Smooth muscle cell (in vitro differentiated cells): ENCODE measurements at regions not wholly inside any gene's neighbourhood (a gene's known extent, or its start where the extent isn't known, plus 50 kb on each side); places are given as distances from the start of the nearest gene placed in this dataset.

Experiments used
- DNase-seq: peaks from one replicate; lab custom pipeline; 2025; ENCODE audit not compliant: unreplicated experiment; lab: John Stamatoyannopoulos, UW
- H2AFZ ChIP-seq: fragments of 200-600 bp; sonication (generic); 2 replicates; pipeline ENCODE4 v1.6.0; 2016; ENCODE audit warnings: antibody characterized with exemption, low read depth, mild to moderate bottlenecking
- H3F3A ChIP-seq: fragments of 200-600 bp; sonication (generic); 2 replicates; pipeline ENCODE4 v1.6.0; 2017; ENCODE audit warnings: antibody characterized with exemption, low read depth
- H3K27ac ChIP-seq: fragments of 200-600 bp; sonication (generic); 2 replicates; pipeline ENCODE4 v1.5.1; 2016; ENCODE audit warnings: low read depth, mild to moderate bottlenecking
- H3K27me3 ChIP-seq: fragments of 200-600 bp; sonication (generic); 2 replicates; pipeline ENCODE4 v1.6.1; 2016; ENCODE audit warnings: low read depth, mild to moderate bottlenecking
- H3K36me3 ChIP-seq: fragments of 200-600 bp; sonication (generic); 2 replicates; pipeline ENCODE4 v1.5.1; 2016; ENCODE audit warnings: low read depth
- H3K4me1 ChIP-seq: fragments of 200-600 bp; sonication (generic); 2 replicates; pipeline ENCODE4 v1.5.1; 2016; ENCODE audit warnings: low read depth
- H3K4me2 ChIP-seq: fragments of 200-600 bp; sonication (generic); 2 replicates; pipeline ENCODE4 v1.6.0; 2016; ENCODE audit warnings: mild to moderate bottlenecking
- H3K4me3 ChIP-seq: fragments of 200-600 bp; sonication (generic); 2 replicates; pipeline ENCODE4 v1.5.1; 2016; ENCODE audit warnings: mild to moderate bottlenecking
- H3K79me2 ChIP-seq: fragments of 200-600 bp; sonication (generic); 2 replicates; pipeline ENCODE4 v1.6.0; 2016; ENCODE audit warnings: low read depth, mild to moderate bottlenecking
- H3K9ac ChIP-seq: fragments of 200-600 bp; sonication (generic); 2 replicates; pipeline ENCODE4 v1.6.0; 2016; ENCODE audit warnings: low read depth
- H3K9me3 ChIP-seq: fragments of 200-600 bp; sonication (generic); replicated peaks from 2 replicates; pipeline ENCODE4 v1.5.1; 2016; ENCODE audit warnings: low read depth
- H4K20me1 ChIP-seq: fragments of 200-600 bp; sonication (generic); 2 replicates; pipeline ENCODE4 v1.6.0; 2016; ENCODE audit warnings: low read depth
- WGBS: methylation state at CpG from one replicate; pipeline ENCODE4 v1.1.7; 2016; ENCODE audit warnings: low lambda C conversion rate; 5-methylcytosine and 5-hydroxymethylcytosine counted together
- TF ChIP-seq, protein P1 (sequence below): fragments of 200-600 bp; sonication (generic); IDR thresholded peaks from 2 replicates; pipeline ENCODE4 v1.5.1; 2017; ENCODE audit warnings: borderline replicate concordance, mild to moderate bottlenecking, antibody characterized with exemption; ENCODE audit not compliant: insufficient read depth, poor library complexity, severe bottlenecking

DNA sequence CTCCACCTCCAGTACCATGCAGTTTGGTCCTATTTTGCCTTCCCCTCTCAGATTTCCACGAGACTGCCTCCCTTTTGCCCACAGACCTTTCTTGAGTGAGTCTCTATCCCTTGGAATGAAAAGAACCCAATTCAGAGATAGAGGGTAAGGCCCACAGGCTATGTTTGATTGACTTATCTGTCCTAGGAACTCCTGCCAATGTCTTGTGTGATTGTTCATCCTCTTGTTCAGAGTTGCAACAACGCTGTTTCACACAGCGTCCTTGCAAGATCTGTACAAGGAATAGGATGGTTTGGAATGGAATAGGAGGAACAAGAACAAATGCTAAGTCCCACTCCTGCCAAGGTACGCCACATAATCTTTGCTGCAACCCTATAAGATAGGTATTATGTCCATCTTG, 142.2 kb upstream of the ABCA1 start:
- no peak overlapping the region for H3K9ac ChIP-seq
- DNase-seq, result no peak
- H3F3A ChIP-seq, result peaks cover 18% of the 10 kb centered on the region
- peaks cover 4% of the 10 kb centered on the region for H3K4me1 ChIP-seq
- H4K20me1 ChIP-seq, result no peaks in the 10 kb centered on the region
- TF ChIP-seq, protein P1, sequence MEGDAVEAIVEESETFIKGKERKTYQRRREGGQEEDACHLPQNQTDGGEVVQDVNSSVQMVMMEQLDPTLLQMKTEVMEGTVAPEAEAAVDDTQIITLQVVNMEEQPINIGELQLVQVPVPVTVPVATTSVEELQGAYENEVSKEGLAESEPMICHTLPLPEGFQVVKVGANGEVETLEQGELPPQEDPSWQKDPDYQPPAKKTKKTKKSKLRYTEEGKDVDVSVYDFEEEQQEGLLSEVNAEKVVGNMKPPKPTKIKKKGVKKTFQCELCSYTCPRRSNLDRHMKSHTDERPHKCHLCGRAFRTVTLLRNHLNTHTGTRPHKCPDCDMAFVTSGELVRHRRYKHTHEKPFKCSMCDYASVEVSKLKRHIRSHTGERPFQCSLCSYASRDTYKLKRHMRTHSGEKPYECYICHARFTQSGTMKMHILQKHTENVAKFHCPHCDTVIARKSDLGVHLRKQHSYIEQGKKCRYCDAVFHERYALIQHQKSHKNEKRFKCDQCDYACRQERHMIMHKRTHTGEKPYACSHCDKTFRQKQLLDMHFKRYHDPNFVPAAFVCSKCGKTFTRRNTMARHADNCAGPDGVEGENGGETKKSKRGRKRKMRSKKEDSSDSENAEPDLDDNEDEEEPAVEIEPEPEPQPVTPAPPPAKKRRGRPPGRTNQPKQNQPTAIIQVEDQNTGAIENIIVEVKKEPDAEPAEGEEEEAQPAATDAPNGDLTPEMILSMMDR, result no peak
- H3K79me2 ChIP-seq, result no peaks in the 10 kb centered on the region
- H3K4me3 ChIP-seq, result no peak overlapping the region
- H3K27ac ChIP-seq, result peak overlapping the region; percentile 97
- no peaks in the 10 kb centered on the region for H3K36me3 ChIP-seq
- peak overlapping the region; percentile 27 for H3K4me2 ChIP-seq
- no peak overlapping the region for H2AFZ ChIP-seq
- no peaks in the 10 kb centered on the region for H3K27me3 ChIP-seq
- 66% methylated on average over 4 of the region's 4 CpGs for WGBS
- no peaks in the 10 kb centered on the region for H3K9me3 ChIP-seq

DNA sequence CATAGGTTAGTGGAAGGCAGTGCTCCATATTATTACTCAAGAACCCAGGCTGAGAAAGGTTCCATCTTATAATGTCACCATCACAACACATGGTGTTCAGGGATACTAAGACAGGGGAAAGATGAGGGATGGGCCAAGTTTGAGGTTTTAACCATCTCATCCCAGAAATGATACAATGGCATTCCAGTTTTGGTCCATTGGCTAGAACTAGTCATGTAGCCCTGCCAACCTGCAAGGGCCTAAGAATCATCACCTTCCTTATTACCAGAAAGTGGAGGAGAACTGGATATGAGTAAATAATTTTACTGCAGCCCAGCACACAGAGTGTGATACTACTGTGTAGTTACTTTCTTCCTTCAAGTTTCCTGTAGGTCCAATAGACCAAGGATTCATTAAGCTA, 144.5 kb upstream of the ABCA1 start:
- H2AFZ ChIP-seq, result no peak overlapping the region
- no peak overlapping the region for H3K9ac ChIP-seq
- DNase-seq, result no peak
- H3K4me2 ChIP-seq, result no peak overlapping the region
- no peaks in the 10 kb centered on the region for H3K27me3 ChIP-seq
- TF ChIP-seq, protein P1, result no peak
- H3F3A ChIP-seq, result peaks cover 14% of the 10 kb centered on the region
- H3K36me3 ChIP-seq, result no peaks in the 10 kb centered on the region
- H3K4me1 ChIP-seq, result no peaks in the 10 kb centered on the region
- H3K79me2 ChIP-seq, result no peaks in the 10 kb centered on the region
- H3K4me3 ChIP-seq, result no peak overlapping the region
- no peaks in the 10 kb centered on the region for H4K20me1 ChIP-seq
- no peaks in the 10 kb centered on the region for H3K9me3 ChIP-seq
- H3K27ac ChIP-seq, result no peak overlapping the region

DNA sequence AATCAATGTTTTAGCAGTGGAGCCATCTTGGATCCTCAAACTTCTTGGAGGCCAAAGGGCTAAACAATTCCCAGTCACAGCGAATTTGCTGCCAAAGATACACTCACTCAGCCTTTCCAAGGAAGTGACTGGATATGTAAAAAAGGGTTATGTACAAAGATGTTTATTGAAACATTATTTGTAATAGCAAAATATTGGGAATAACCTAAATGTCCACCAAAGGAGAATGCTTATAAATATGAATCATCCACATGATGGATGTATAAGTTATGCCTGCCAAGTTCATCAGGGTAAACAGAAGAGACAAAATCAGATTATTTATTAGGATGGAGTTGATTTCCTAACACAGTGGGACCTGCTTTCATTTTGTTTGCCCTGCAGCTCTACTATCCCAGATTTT, 145.2 kb upstream of the ABCA1 start:
- TF ChIP-seq, protein P1, result no peak
- Histone ChIP-seq H3K4me2 (no peak overlapping the region), H4K20me1 (no peaks in the 10 kb centered on the region), H3K36me3 (no peaks in the 10 kb centered on the region), H3F3A (peaks cover 11% of the 10 kb centered on the region), H3K9me3 (no peaks in the 10 kb centered on the region), H3K79me2 (no peaks in the 10 kb centered on the region), H3K27ac (no peak overlapping the region), H2AFZ (no peak overlapping the region), H3K9ac (no peak overlapping the region), H3K27me3 (no peaks in the 10 kb centered on the region), H3K4me1 (no peaks in the 10 kb centered on the region), H3K4me3 (no peak overlapping the region)
- WGBS, result 95% methylated on average over 1 of the region's 1 CpG
- DNase-seq, result no peak

DNA sequence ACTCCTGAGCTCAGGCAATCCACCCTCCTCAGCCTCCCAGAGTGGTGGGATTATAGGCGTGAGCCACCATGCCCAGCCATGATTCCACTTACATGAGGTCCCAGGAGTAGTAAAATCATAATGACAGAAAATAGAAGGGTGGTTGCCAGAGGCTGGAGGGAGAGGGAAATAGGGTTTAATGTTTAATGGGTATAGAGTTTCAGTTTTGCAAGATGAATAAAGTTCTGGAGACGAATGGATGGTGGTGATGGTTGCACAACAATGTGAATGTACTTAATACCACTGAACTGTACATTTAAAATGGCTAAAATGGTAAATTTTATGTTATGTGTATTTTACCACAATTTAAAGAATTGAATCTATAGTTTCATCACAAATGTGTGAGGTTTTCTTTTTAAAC, 146.5 kb upstream of the ABCA1 start:
- no peaks in the 10 kb centered on the region for H3K36me3 ChIP-seq
- H3K9ac ChIP-seq, result no peak overlapping the region
- no peak overlapping the region for H3K27ac ChIP-seq
- no peaks in the 10 kb centered on the region for H3K9me3 ChIP-seq
- no peaks in the 10 kb centered on the region for H3K27me3 ChIP-seq
- no peaks in the 10 kb centered on the region for H3K4me1 ChIP-seq
- H3F3A ChIP-seq, result peaks cover 7% of the 10 kb centered on the region
- no peak for DNase-seq
- no peaks in the 10 kb centered on the region for H4K20me1 ChIP-seq
- H3K79me2 ChIP-seq, result no peaks in the 10 kb centered on the region
- no peak overlapping the region for H3K4me3 ChIP-seq
- no peak overlapping the region for H3K4me2 ChIP-seq
- no peak overlapping the region for H2AFZ ChIP-seq
- TF ChIP-seq, protein P1, result no peak
- 88% methylated on average over 2 of the region's 2 CpGs for WGBS
